DND-41 (cell line): ENCODE measurements at regions not wholly inside any gene's neighbourhood (a gene's known extent, or its start where the extent isn't known, plus 50 kb on each side); places are given as distances from the start of the nearest gene placed in this dataset.

ENCODE experiments used
- CTCF ChIP-seq: IDR thresholded peaks from 2 replicates; pipeline ENCODE4 v1.5.1; 2012; ENCODE audit warnings: borderline replicate concordance, low read length, moderate library complexity, mild to moderate bottlenecking; ENCODE audit not compliant: poor library complexity, severe bottlenecking; ENCODE audit errors: extremely low read depth
- EZH2 ChIP-seq: IDR thresholded peaks from 3 replicates; pipeline ENCODE4 v1.6.1; 2012; ENCODE audit warnings: borderline replicate concordance, low read depth, mild to moderate bottlenecking, moderate library complexity, low read length, inconsistent platforms; ENCODE audit not compliant: severe bottlenecking

- TF ChIP-seq CTCF (no peak), EZH2 (no peak)
These were observed 734.0 kb upstream of the ANKRD30A start for GRCh38 chr10:36391405-36391804.
